Frontal cortex (tissue), 3 donors: ENCODE measurements at regions not wholly inside any gene's neighbourhood (a gene's known extent, or its start where the extent isn't known, plus 50 kb on each side); places are given as distances from the start of the nearest gene placed in this dataset.
"Not testable (repeated sequence)": the region's sequence is repeated elsewhere in the genome, so short reads cannot be mapped to it uniquely, and the experiment has no call there.

Experiments
- DNase-seq, 2 donors: peaks; one replicate each; pipeline ENCODE4 v3.0.0; 2012; ENCODE audit warnings: low spot score in 2 of 2
- FAIRE-seq: peaks from 2 replicates; lab custom pipeline; 2012; peaks lifted over from hg19 to GRCh38; lab: Jason Lieb, UNC
- donor health status: control.
- donor health status: control.
- donor health status: control.

- DNase-seq (no peak), FAIRE-seq (no peak)
These were observed 165.4 kb upstream of the PCDH9 start for GRCh38 chr13:67395577-67395976.

DNA sequence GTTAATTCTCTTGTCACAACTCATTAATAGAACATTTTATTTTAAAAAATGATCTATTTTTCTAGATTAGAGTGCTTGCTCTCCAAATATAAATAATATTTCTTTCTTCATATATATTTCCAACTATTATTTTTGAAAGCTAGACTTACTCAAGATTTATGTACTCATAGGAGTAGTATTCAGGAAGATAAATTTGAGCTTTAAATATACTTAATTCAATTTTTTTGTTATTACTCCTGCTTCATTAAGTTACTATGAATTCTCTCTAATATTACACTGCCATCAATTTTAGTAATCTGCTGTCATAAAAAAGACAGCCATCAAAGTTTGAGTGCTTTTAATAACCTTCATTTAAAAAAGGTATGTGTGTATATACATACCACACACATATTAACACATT lies 161.9 kb upstream of the PCDH9 start:
- DNase-seq: no peak
- no peak for FAIRE-seq

DNA sequence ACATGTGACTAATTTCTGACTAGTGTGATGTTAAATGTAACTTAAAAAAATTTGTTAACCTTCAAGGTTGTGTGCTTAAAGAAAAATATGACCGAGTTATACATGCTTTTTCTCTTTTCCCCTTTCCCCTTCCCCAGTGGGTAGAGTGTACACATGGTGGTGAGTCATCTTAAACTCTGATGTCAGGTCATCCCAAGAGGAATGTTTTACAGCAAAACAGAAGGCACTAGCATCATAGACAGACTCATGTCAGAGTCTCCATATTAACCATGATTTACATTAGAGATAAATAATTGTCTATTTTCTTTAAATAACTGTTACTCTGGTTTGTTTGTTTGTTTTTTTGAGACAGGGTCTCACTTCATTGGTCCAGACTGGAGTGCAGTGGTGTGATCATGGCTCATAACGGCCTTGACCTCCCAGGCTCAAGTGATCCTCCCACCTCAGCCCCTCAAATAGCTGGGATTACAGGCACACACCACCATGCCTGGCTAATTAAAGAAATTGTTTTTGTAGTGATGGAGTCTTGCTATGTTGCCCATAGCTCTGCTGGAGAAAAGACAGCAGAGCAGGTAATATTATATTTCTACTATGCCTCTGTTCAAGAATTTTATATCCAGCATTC lies 160.4 kb upstream of the PCDH9 start:
- DNase-seq (no peak), FAIRE-seq (no peak)

DNA sequence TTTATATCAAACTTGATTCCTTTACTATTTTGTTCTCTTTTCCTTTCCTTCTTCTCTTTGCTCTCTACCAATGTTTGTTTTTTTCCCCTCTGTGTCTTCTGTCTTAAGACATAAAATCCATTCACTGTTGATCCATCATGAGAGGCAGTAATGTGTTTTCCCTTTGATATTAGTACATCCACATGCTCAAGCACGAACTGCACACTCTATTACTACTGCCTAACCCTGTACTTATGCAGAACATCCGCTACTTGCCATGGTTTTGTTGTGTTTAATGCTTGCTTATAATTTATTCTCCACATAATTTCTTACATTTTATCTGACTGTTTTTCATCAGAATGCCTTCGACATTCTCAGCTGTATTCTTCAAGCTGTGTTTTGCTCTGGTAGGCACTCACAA lies 159.0 kb upstream of the PCDH9 start:
- no peak for FAIRE-seq

DNA sequence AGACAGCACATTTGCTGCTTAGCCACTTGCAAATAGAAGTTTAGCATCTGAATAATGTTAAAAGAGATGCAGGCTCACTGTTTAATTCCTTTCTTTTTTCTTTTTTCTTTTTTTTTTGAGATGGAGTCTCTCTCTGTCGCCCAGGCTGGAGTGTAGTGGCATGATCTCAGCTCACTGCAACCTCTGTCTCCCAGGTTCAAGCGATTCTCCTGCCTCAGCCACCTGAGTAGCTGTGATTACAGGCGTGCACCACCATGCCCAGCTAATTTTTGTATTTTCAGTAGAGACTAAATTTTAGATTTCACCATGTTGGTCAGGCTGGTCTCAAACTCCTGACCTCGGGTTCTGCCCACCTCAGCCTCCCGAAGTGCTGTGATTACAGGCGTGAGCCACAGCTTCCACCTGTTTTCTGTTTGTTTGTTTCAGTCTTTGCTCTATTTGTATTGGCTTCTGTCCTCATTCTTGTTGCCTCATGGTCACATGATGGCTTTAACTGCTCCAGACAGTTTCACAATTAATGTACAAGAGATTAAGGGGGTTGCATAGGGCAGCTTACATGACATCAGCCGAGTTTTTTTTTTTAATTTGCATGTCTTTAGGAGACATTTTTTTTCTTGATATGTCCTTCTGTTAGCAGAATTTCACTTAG lies 153.1 kb upstream of the PCDH9 start:
- DNase-seq, FAIRE-seq: not testable (repeated sequence)

More for the DNA sequence above, 159.0 kb upstream of the PCDH9 start:
- DNase-seq: no peak

GRCh38 chr13:67377919-67378318 lies 147.8 kb upstream of the PCDH9 start:
- FAIRE-seq (no peak), DNase-seq (no peak)

GRCh38 chr13:67374391-67374790 lies 144.3 kb upstream of the PCDH9 start:
- FAIRE-seq: peak; percentile 64
- no peak for DNase-seq

GRCh38 chr13:67372868-67373464 lies 142.8 kb upstream of the PCDH9 start:
- FAIRE-seq (no peak), DNase-seq (no peak)

GRCh38 chr13:67369895-67370660 lies 139.9 kb upstream of the PCDH9 start:
- peak; percentile 30 for FAIRE-seq
- no peak for DNase-seq

DNA sequence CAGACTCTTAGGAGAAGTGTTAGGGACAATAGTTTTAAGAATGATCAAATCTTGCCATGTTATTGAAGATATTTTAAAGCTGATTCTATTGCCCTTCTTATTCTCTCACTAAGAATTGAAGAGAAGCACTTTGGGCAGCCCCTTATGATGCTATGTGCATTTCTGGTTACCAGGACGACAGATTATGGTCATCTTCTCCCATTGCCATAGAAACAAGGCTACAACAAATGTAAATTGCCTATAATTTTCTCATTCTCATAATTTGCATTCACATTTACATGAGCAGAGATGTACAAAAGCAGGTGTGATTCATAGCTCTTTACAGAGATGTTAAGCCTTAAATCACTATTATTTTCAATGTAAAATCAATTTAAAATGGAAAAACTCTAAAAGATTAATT lies 137.3 kb upstream of the PCDH9 start:
- no peak for FAIRE-seq
- DNase-seq: no peak

DNA sequence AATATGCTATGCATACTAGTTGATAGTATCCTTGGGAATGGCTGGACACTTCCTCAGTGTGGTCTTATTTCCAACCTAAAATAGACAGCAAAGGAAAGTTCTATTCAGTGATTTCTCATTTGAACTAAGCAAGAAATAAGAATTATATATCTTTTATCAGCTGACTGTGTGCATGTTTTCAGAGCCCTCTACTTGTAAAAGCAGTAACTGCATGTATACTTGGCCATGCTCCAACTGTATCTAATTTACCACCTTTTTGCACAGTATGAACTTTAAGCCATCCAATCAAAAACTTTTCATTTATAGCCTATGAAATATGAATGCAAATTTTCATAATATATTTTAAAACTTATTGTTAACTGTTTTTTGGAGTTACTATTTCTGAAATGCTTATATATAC lies 136.4 kb upstream of the PCDH9 start:
- DNase-seq (no peak), FAIRE-seq (no peak)

- no peak for FAIRE-seq
- DNase-seq: no peak
These were observed 125.8 kb upstream of the PCDH9 start for GRCh38 chr13:67355812-67356476.

- FAIRE-seq: no peak
- no peak for DNase-seq
These were observed 123.8 kb upstream of the PCDH9 start for GRCh38 chr13:67353941-67354340.

DNA sequence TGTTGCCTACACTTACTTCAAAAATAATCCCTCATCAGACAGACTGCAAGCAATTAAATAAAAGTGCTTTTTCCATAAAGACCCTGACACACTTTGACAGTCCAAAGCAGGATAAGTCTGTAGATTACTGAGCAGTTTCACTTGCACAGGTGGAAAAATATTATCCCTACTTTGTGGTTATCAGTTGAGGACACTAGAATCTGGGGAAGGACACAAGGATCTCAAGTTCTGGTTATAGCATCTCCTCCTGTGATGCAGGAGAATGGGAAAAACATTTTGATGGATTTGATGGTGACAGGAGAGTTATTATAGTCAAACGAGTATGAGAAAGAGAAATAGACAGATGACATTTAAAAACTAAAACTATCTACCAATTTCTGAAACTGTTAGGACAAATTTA lies 122.9 kb upstream of the PCDH9 start:
- no peak for DNase-seq
- no peak for FAIRE-seq

GRCh38 chr13:67351909-67352308 lies 121.8 kb upstream of the PCDH9 start:
- FAIRE-seq: no peak
- DNase-seq: no peak

- FAIRE-seq: no peak
These were observed 121.0 kb upstream of the PCDH9 start for GRCh38 chr13:67351114-67351513.

DNA sequence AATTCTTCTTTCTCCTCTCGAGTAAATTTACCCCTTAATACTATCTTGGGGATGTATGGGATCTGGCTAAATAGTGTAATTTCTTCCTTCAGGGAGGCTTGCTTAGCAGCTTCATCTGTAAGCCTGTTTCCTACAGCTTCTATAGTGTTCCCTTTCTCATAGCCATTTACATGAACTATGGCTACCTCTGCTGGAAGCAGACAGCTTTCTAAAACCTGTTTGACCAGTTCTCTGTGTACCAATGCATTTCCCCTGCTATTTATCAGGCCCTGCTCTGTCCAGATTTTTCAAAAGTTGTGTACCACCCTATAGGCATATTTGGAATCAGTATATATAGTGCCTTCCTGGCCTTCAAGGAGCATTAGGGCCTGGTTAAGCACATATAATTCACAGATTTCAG lies 113.6 kb upstream of the PCDH9 start:
- DNase-seq (no peak), FAIRE-seq (no peak)

More at GRCh38 chr13:67351114-67351513, 121.0 kb upstream of the PCDH9 start:
- DNase-seq: no peak

GRCh38 chr13:67341406-67341805 lies 111.3 kb upstream of the PCDH9 start:
- FAIRE-seq (no peak), DNase-seq (no peak)

GRCh38 chr13:67330149-67330548 lies 100.0 kb upstream of the PCDH9 start:
- no peak for DNase-seq
- FAIRE-seq: no peak

GRCh38 chr13:67328895-67329294 lies 98.8 kb upstream of the PCDH9 start:
- no peak for DNase-seq
- no peak for FAIRE-seq
